Mesothelial cell of epicardium (in vitro differentiated cells): ENCODE measurements at regions not wholly inside any gene's neighbourhood (a gene's known extent, or its start where the extent isn't known, plus 50 kb on each side); places are given as distances from the start of the nearest gene placed in this dataset.

Source experiments
- DNase-seq, 2 experiments: peaks; one replicate each; pipeline ENCODE4 v3.0.0; 2021; ENCODE audit warnings: low spot score in 2 of 2; ENCODE audit not compliant: unreplicated experiment in 2 of 2
- H3K27ac Mint-ChIP-seq: 2 replicates; pipeline ENCODE4 v1.8.0; 2021; ENCODE audit warnings: mixed read lengths
- H3K27me3 Mint-ChIP-seq: 2 replicates; pipeline ENCODE4 v1.8.0; 2021; ENCODE audit warnings: low read depth, mixed read lengths
- H3K36me3 Mint-ChIP-seq: 2 replicates; pipeline ENCODE4 v1.8.0; 2021; ENCODE audit warnings: mixed read lengths
- H3K4me1 Mint-ChIP-seq: 2 replicates; pipeline ENCODE4 v1.8.0; 2021; ENCODE audit warnings: mixed read lengths
- H3K4me3 Mint-ChIP-seq: 2 replicates; pipeline ENCODE4 v1.8.0; 2021; ENCODE audit warnings: mild to moderate bottlenecking, moderate library complexity, mixed read lengths
- H3K9me3 Mint-ChIP-seq: 2 replicates; pipeline ENCODE4 v1.8.0; 2021; ENCODE audit warnings: mixed read lengths
- CTCF ChIP-seq: fragments of 200-600 bp; sonication (generic); IDR thresholded peaks from one replicate; pipeline ENCODE4 v1.5.0; 2021; ENCODE audit warnings: antibody characterized with exemption; ENCODE audit not compliant: unreplicated experiment

GRCh38 chr1:105000793-105001192, 1251.1 kb downstream of the AMY1C start:
- no peaks in the 10 kb centered on the region for H3K27me3 Mint-ChIP-seq
- no peaks in the 10 kb centered on the region for H3K4me1 Mint-ChIP-seq

GRCh38 chr1:105004515-105004914, 1254.8 kb downstream of the AMY1C start:
- Mint-ChIP-seq H3K27me3 (no peaks in the 10 kb centered on the region), H3K9me3 (no peaks in the 10 kb centered on the region), H3K27ac (no peak overlapping the region), H3K4me1 (no peaks in the 10 kb centered on the region), H3K36me3 (no peaks in the 10 kb centered on the region), H3K4me3 (no peak overlapping the region)
- no peak for DNase-seq
- no peak for TF ChIP-seq CTCF

More at GRCh38 chr1:105000793-105001192, 1251.1 kb downstream of the AMY1C start:
- no peaks in the 10 kb centered on the region for H3K9me3 Mint-ChIP-seq
- H3K27ac Mint-ChIP-seq, result no peak overlapping the region
- H3K36me3 Mint-ChIP-seq, result no peaks in the 10 kb centered on the region
- no peak for TF ChIP-seq CTCF
- no peak for DNase-seq
- H3K4me3 Mint-ChIP-seq, result no peak overlapping the region

GRCh38 chr1:105005594-105006195, 1256.0 kb downstream of the AMY1C start:
- Mint-ChIP-seq H3K4me1 (no peaks in the 10 kb centered on the region), H3K27me3 (no peaks in the 10 kb centered on the region), H3K36me3 (no peaks in the 10 kb centered on the region), H3K4me3 (no peak overlapping the region), H3K27ac (no peak overlapping the region), H3K9me3 (no peaks in the 10 kb centered on the region)
- no peak for TF ChIP-seq CTCF
- no peak for DNase-seq

- no peak for TF ChIP-seq CTCF
- Mint-ChIP-seq H3K36me3 (no peaks in the 10 kb centered on the region), H3K27me3 (peaks cover 10% of the 10 kb centered on the region), H3K4me3 (no peak overlapping the region), H3K27ac (no peak overlapping the region), H3K4me1 (no peaks in the 10 kb centered on the region), H3K9me3 (no peaks in the 10 kb centered on the region)
- no peak for DNase-seq
Measured at GRCh38 chr1:105017587-105017986, 1267.9 kb downstream of the AMY1C start.

GRCh38 chr1:105023719-105024118, 1274.0 kb downstream of the AMY1C start:
- Mint-ChIP-seq H3K9me3 (no peaks in the 10 kb centered on the region), H3K27ac (no peak overlapping the region), H3K36me3 (no peaks in the 10 kb centered on the region), H3K27me3 (no peaks in the 10 kb centered on the region), H3K4me3 (no peak overlapping the region), H3K4me1 (no peaks in the 10 kb centered on the region)
- no peak for DNase-seq
- no peak for TF ChIP-seq CTCF
